ENCODE measurements at regions not wholly inside any gene's neighbourhood (a gene's known extent, or its start where the extent isn't known, plus 50 kb on each side); places are given as distances from the start of the nearest gene placed in this dataset.
A peak's percentile ranks its signal among the peaks of the same experiment; 100 is the strongest.

- intact Hi-C loops (cut with micrococcal nuclease; ENCODE audit: unreplicated experiment), result loop anchor here (5.0 kb wide), 1 partner anchor 235 kb away; no protein-coding TSS in a partner anchor
- H3K27ac ChIP-seq (ENCODE audit: low read length), result no peak overlapping the region
- peak; percentile 8 for DNase-seq (ENCODE audit: low read depth, low spot score)
- peak; percentile 73; the same call in 1 of the 2 replicates for ATAC-seq
- ChIA-PET CTCF (no interaction called here), POLR2A (no interaction called here)
- H3K4me3 ChIP-seq (ENCODE audit: low read depth in 2 of 2, low read length in 2 of 2), result no peak overlapping the region
- no peaks in the 10 kb centered on the region for H3K27me3 ChIP-seq (ENCODE audit: control insufficient read depth, insufficient read depth, low read length)
- TF ChIP-seq TCF7L2 (IDR thresholded peaks at IDR 0.05; ENCODE audit: low read depth, low read length) (no peak), CTCF (IDR thresholded peaks at IDR 0.05) (peak; percentile 74; the same call in 1 of the 2 replicates), SIN3A (IDR thresholded peaks at IDR 0.05; ENCODE audit: borderline replicate concordance, insufficient read depth, low read depth, low read length) (no peak), REST (IDR thresholded peaks at IDR 0.05; ENCODE audit: insufficient read depth in 1 of 2, low read depth in 2 of 2, low read length in 1 of 2) (no peak), POLR2AphosphoS5 (IDR thresholded peaks at IDR 0.05; ENCODE audit: low read depth, low read length) (no peak)
- H3K9me3 ChIP-seq (ENCODE audit: control insufficient read depth, insufficient read depth, low read depth, low read length), result no peaks in the 10 kb centered on the region; the same call in 1 of the 2 replicates
- H3K4me1 ChIP-seq (ENCODE audit: control insufficient read depth, insufficient read depth, low read length), result no peaks in the 10 kb centered on the region
- no peaks in the 10 kb centered on the region for H3K36me3 ChIP-seq (ENCODE audit: control insufficient read depth, insufficient read depth, low read length)
- no TSS peak for BruUV-seq (replicated peaks)
- in situ Hi-C loops (cut with HindIII; ENCODE audit: low pct_unique_long_range_greater_than_20kb, low sequenced_read_pairs), result no loop called here
Observed at GRCh38 chr2:180077295-180077906, 70.3 kb upstream of the CWC22 start.

- intact Hi-C loops (cut with micrococcal nuclease; ENCODE audit: unreplicated experiment) (loop anchor here (5.0 kb wide), 1 partner anchor 234 kb away; no protein-coding TSS in a partner anchor), in situ Hi-C loops (cut with HindIII; ENCODE audit: low pct_unique_long_range_greater_than_20kb, low sequenced_read_pairs) (no loop called here)
- H3K27me3 ChIP-seq (ENCODE audit: control insufficient read depth, insufficient read depth, low read length), result no peaks in the 10 kb centered on the region
- DNase-seq (ENCODE audit: low read depth, low spot score), result no peak
- ATAC-seq, result no peak
- H3K4me3 ChIP-seq (ENCODE audit: low read depth in 2 of 2, low read length in 2 of 2), result no peak overlapping the region
- ChIA-PET CTCF (no interaction called here), POLR2A (no interaction called here)
- H3K27ac ChIP-seq (ENCODE audit: low read length), result no peak overlapping the region
- H3K4me1 ChIP-seq (ENCODE audit: control insufficient read depth, insufficient read depth, low read length), result no peaks in the 10 kb centered on the region
- H3K36me3 ChIP-seq (ENCODE audit: control insufficient read depth, insufficient read depth, low read length), result no peaks in the 10 kb centered on the region
- TF ChIP-seq SIN3A (IDR thresholded peaks at IDR 0.05; ENCODE audit: borderline replicate concordance, insufficient read depth, low read depth, low read length) (no peak), REST (IDR thresholded peaks at IDR 0.05; ENCODE audit: insufficient read depth in 1 of 2, low read depth in 2 of 2, low read length in 1 of 2) (no peak), POLR2AphosphoS5 (IDR thresholded peaks at IDR 0.05; ENCODE audit: low read depth, low read length) (no peak), TCF7L2 (IDR thresholded peaks at IDR 0.05; ENCODE audit: low read depth, low read length) (no peak), CTCF (IDR thresholded peaks at IDR 0.05) (no peak)
- no TSS peak for BruUV-seq (replicated peaks)
- H3K9me3 ChIP-seq (ENCODE audit: control insufficient read depth, insufficient read depth, low read depth, low read length), result no peaks in the 10 kb centered on the region
Observed at GRCh38 chr2:180075870-180076269, 68.8 kb upstream of the CWC22 start.
